OCI-LY1 (cell line): ENCODE measurements at regions not wholly inside any gene's neighbourhood (a gene's known extent, or its start where the extent isn't known, plus 50 kb on each side); places are given as distances from the start of the nearest gene placed in this dataset.

ENCODE experiments used
- H2AFZ ChIP-seq: fragments of 200-600 bp; sonication (generic), shearing (Covaris generic); 2 replicates; pipeline ENCODE4 v1.6.0; 2014; ENCODE audit warnings: antibody characterized with exemption, mild to moderate bottlenecking, low read length
- H3F3A ChIP-seq: fragments of 200-600 bp; sonication (generic), shearing (Covaris generic); 2 replicates; pipeline ENCODE4 v1.6.0; 2014; ENCODE audit warnings: mild to moderate bottlenecking, antibody characterized with exemption, low read length, moderate library complexity; ENCODE audit not compliant: insufficient read depth
- H3K27ac ChIP-seq: fragments of 200-600 bp; sonication (generic); 2 replicates; pipeline ENCODE4 v1.5.1; 2014; ENCODE audit warnings: low read length, mixed run types, mild to moderate bottlenecking, low read depth; ENCODE audit not compliant: poor library complexity, severe bottlenecking
- H3K27me3 ChIP-seq: fragments of 200-600 bp; sonication (generic); 2 replicates; pipeline ENCODE4 v1.6.0; 2014; ENCODE audit warnings: antibody characterized with exemption, mild to moderate bottlenecking, low read length, moderate library complexity; ENCODE audit not compliant: insufficient read depth
- H3K36me3 ChIP-seq: fragments of 200-600 bp; sonication (generic); 2 replicates; pipeline ENCODE4 v1.6.1; 2014; ENCODE audit warnings: mild to moderate bottlenecking, antibody characterized with exemption, low read length, moderate library complexity, mixed read lengths; ENCODE audit not compliant: insufficient read depth
- H3K4me1 ChIP-seq: fragments of 200-600 bp; sonication (generic); 2 replicates; pipeline ENCODE4 v1.5.1; 2014; ENCODE audit warnings: mild to moderate bottlenecking, low read length, moderate library complexity; ENCODE audit not compliant: insufficient read depth, severe bottlenecking
- H3K4me2 ChIP-seq: fragments of 200-600 bp; sonication (generic), shearing (Covaris generic); 2 replicates; pipeline ENCODE4 v1.6.1; 2014; ENCODE audit warnings: low read length
- H3K4me3 ChIP-seq: fragments of 200-600 bp; sonication (generic); 2 replicates; pipeline ENCODE4 v1.5.1; 2014; ENCODE audit warnings: low read length, low read depth, mild to moderate bottlenecking, mixed read lengths; ENCODE audit not compliant: poor library complexity, severe bottlenecking
- H3K79me2 ChIP-seq: fragments of 200-600 bp; shearing (Covaris generic); 2 replicates; pipeline ENCODE4 v1.6.1; 2016; ENCODE audit warnings: mixed run types, low read length, mixed read lengths; ENCODE audit not compliant: insufficient read depth
- H3K9ac ChIP-seq: fragments of 200-600 bp; sonication (generic), shearing (Covaris generic); 2 replicates; pipeline ENCODE4 v1.6.1; 2014; ENCODE audit warnings: mild to moderate bottlenecking, low read length, mixed read lengths
- H3K9me2 ChIP-seq: fragments of 200-600 bp; sonication (generic), shearing (Covaris generic); 2 replicates; pipeline ENCODE4 v1.6.1; 2014; ENCODE audit warnings: low read depth, mild to moderate bottlenecking, low read length, mixed read lengths
- H3K9me3 ChIP-seq: fragments of 200-600 bp; shearing (Covaris generic); 2 replicates; pipeline ENCODE4 v1.6.1; 2014; ENCODE audit warnings: low read length, mixed read lengths
- H4K20me1 ChIP-seq: fragments of 200-600 bp; sonication (generic), shearing (Covaris generic); 2 replicates; pipeline ENCODE4 v1.6.0; 2016; ENCODE audit warnings: mild to moderate bottlenecking, low read length; ENCODE audit not compliant: insufficient read depth
- CTCF ChIP-seq: fragments of 200-600 bp; sonication (generic), shearing (Covaris generic); IDR thresholded peaks from 2 replicates; pipeline ENCODE4 v1.5.1; 2017; ENCODE audit warnings: mild to moderate bottlenecking, antibody characterized with exemption, low read length, moderate library complexity, mixed read lengths
- EZH2 ChIP-seq: fragments of 200-600 bp; sonication (generic), shearing (Covaris generic); IDR thresholded peaks from 2 replicates; pipeline ENCODE4 v1.8.0; 2017; ENCODE audit warnings: borderline replicate concordance, mixed run types, mild to moderate bottlenecking, antibody characterized with exemption, low read length, moderate library complexity, mixed read lengths

GRCh38 chr1:168447871-168448270 is 95.9 kb downstream of the XCL2 start:
- no peaks in the 10 kb centered on the region for H3K36me3 ChIP-seq
- no peaks in the 10 kb centered on the region for H3K27me3 ChIP-seq
- H4K20me1 ChIP-seq: no peaks in the 10 kb centered on the region
- peaks cover 7% of the 10 kb centered on the region; the same call in 1 of the 2 replicates for H3K9me3 ChIP-seq
- H3K27ac ChIP-seq: no peak overlapping the region
- no peak overlapping the region for H3K4me3 ChIP-seq
- H3F3A ChIP-seq: no peaks in the 10 kb centered on the region
- no peaks in the 10 kb centered on the region for H3K79me2 ChIP-seq
- H3K9me2 ChIP-seq: no peaks in the 10 kb centered on the region
- H2AFZ ChIP-seq: no peak overlapping the region
- H3K4me1 ChIP-seq: no peaks in the 10 kb centered on the region
- no peak overlapping the region for H3K9ac ChIP-seq
- H3K4me2 ChIP-seq: no peak overlapping the region
- TF ChIP-seq CTCF: no peak
- TF ChIP-seq EZH2: no peak

- Histone ChIP-seq H3K36me3 (no peaks in the 10 kb centered on the region), H3K27me3 (no peaks in the 10 kb centered on the region), H3K9me3 (no peaks in the 10 kb centered on the region), H2AFZ (no peak overlapping the region), H3K79me2 (no peaks in the 10 kb centered on the region), H3K9ac (no peak overlapping the region), H4K20me1 (no peaks in the 10 kb centered on the region), H3K9me2 (no peaks in the 10 kb centered on the region), H3K27ac (no peak overlapping the region), H3K4me1 (no peaks in the 10 kb centered on the region), H3K4me3 (no peak overlapping the region), H3F3A (no peaks in the 10 kb centered on the region), H3K4me2 (no peak overlapping the region)
- TF ChIP-seq CTCF: no peak
- no peak for TF ChIP-seq EZH2
Measured at GRCh38 chr1:168446081-168446480, 97.7 kb downstream of the XCL2 start.

GRCh38 chr1:168443899-168444298 is 99.9 kb downstream of the XCL2 start:
- Histone ChIP-seq H3K9ac (no peak overlapping the region), H3F3A (no peaks in the 10 kb centered on the region), H3K27ac (no peak overlapping the region), H3K9me2 (no peaks in the 10 kb centered on the region), H3K27me3 (no peaks in the 10 kb centered on the region), H4K20me1 (no peaks in the 10 kb centered on the region), H3K36me3 (no peaks in the 10 kb centered on the region), H3K4me1 (no peaks in the 10 kb centered on the region), H3K4me2 (no peak overlapping the region), H3K4me3 (no peak overlapping the region), H2AFZ (no peak overlapping the region), H3K9me3 (no peaks in the 10 kb centered on the region), H3K79me2 (no peaks in the 10 kb centered on the region)
- TF ChIP-seq EZH2: no peak
- TF ChIP-seq CTCF: no peak
